Muscle of arm (tissue), 1 donor: ENCODE measurements at regions not wholly inside any gene's neighbourhood (a gene's known extent, or its start where the extent isn't known, plus 50 kb on each side); places are given as distances from the start of the nearest gene placed in this dataset.

Source experiments
- DNase-seq: peaks from one replicate; pipeline ENCODE4 v3.0.0-alpha.2; 2013

GRCh38 chr12:24605466-24605865, 343.4 kb downstream of the BCAT1 start:
- DNase-seq = no peak

- DNase-seq = no peak
These were observed 345.5 kb downstream of the BCAT1 start for GRCh38 chr12:24603371-24603770.

GRCh38 chr12:24600996-24601395, 347.9 kb downstream of the BCAT1 start:
- no peak for DNase-seq

- no peak for DNase-seq
These were observed 348.4 kb downstream of the BCAT1 start for GRCh38 chr12:24600551-24600950.

- no peak for DNase-seq
These were observed 349.2 kb downstream of the BCAT1 start for GRCh38 chr12:24599736-24600135.

- DNase-seq = no peak
These were observed 351.3 kb downstream of the BCAT1 start for GRCh38 chr12:24597580-24597979.

GRCh38 chr12:24596768-24597388, 352.0 kb downstream of the BCAT1 start:
- peak; percentile 19 for DNase-seq

- no peak for DNase-seq
These were observed 353.2 kb downstream of the BCAT1 start for GRCh38 chr12:24595652-24596235.

- DNase-seq = no peak
These were observed 357.0 kb downstream of the BCAT1 start for GRCh38 chr12:24591715-24592440.

GRCh38 chr12:24591079-24591626, 357.7 kb downstream of the BCAT1 start:
- DNase-seq = no peak

- no peak for DNase-seq
These were observed 362.6 kb downstream of the BCAT1 start for GRCh38 chr12:24586293-24586692.

- DNase-seq = no peak
These were observed 364.7 kb downstream of the BCAT1 start for GRCh38 chr12:24584032-24584675.

GRCh38 chr12:24582954-24583601, 365.8 kb downstream of the BCAT1 start:
- no peak for DNase-seq

GRCh38 chr12:24574538-24574937, 374.4 kb downstream of the BCAT1 start:
- no peak for DNase-seq

- DNase-seq = no peak
These were observed 375.3 kb downstream of the BCAT1 start for GRCh38 chr12:24573621-24574020.

- DNase-seq = no peak
These were observed 383.6 kb downstream of the BCAT1 start for GRCh38 chr12:24565300-24565699.

GRCh38 chr12:24562771-24563431, 386.0 kb downstream of the BCAT1 start:
- DNase-seq = no peak

GRCh38 chr12:24561882-24562770, 386.8 kb downstream of the BCAT1 start:
- DNase-seq = peak; percentile 70

- peak; percentile 49 for DNase-seq
These were observed 387.5 kb downstream of the BCAT1 start for GRCh38 chr12:24561411-24561871.

GRCh38 chr12:24560831-24561271, 388.1 kb downstream of the BCAT1 start:
- no peak for DNase-seq
